Activated CD4-positive, alpha-beta T cell treated with anti-CD3 and anti-CD28 coated beads, Interleukin-2, amount 10 ng/mL, durations not matched to agents 24 days and 14 days (primary cell): ENCODE measurements at regions not wholly inside any gene's neighbourhood (a gene's known extent, or its start where the extent isn't known, plus 50 kb on each side); places are given as distances from the start of the nearest gene placed in this dataset.

Experiments
- DNase-seq: peaks from one replicate; pipeline ENCODE4 v3.0.0; 2022
- H3K27ac Mint-ChIP-seq: one replicate; pipeline ENCODE4 v1.8.0; 2022; ENCODE audit warnings: mild to moderate bottlenecking, mixed read lengths
- H3K27me3 Mint-ChIP-seq: one replicate; pipeline ENCODE4 v1.8.0; 2022; ENCODE audit warnings: mixed read lengths
- H3K36me3 Mint-ChIP-seq: one replicate; pipeline ENCODE4 v1.8.0; 2022; ENCODE audit warnings: low read depth, mild to moderate bottlenecking, mixed read lengths
- H3K4me1 Mint-ChIP-seq: one replicate; pipeline ENCODE4 v1.8.0; 2021; ENCODE audit warnings: mixed read lengths
- H3K4me3 Mint-ChIP-seq: one replicate; pipeline ENCODE4 v1.8.0; 2022; ENCODE audit warnings: mild to moderate bottlenecking, moderate library complexity, mixed read lengths
- H3K9me3 Mint-ChIP-seq: one replicate; pipeline ENCODE4 v1.8.0; 2021; ENCODE audit warnings: mixed read lengths
- intact Hi-C: fragments of 100-400 bp; cut with micrococcal nuclease; formaldehyde crosslinking; loops from one replicate; pipeline ENCODE4 v1.15.1; 2023

- H3K36me3 Mint-ChIP-seq: no peaks in the 10 kb centered on the region
- no peak for DNase-seq
- H3K27ac Mint-ChIP-seq: no peak overlapping the region
- intact Hi-C loops: no loop called here
- H3K4me1 Mint-ChIP-seq: peaks cover 2% of the 10 kb centered on the region
- peaks cover 56% of the 10 kb centered on the region for H3K27me3 Mint-ChIP-seq
- H3K9me3 Mint-ChIP-seq: no peaks in the 10 kb centered on the region
- no peak overlapping the region for H3K4me3 Mint-ChIP-seq
Measured at GRCh38 chr20:58131551-58132142, 96.8 kb downstream of the ANKRD60 start.

- peaks cover 59% of the 10 kb centered on the region for H3K27me3 Mint-ChIP-seq
- peaks cover 2% of the 10 kb centered on the region for H3K4me1 Mint-ChIP-seq
- no peak overlapping the region for H3K4me3 Mint-ChIP-seq
- H3K9me3 Mint-ChIP-seq: no peaks in the 10 kb centered on the region
- intact Hi-C loops: no loop called here
- no peak overlapping the region for H3K27ac Mint-ChIP-seq
- DNase-seq: no peak
- H3K36me3 Mint-ChIP-seq: no peaks in the 10 kb centered on the region
Measured at GRCh38 chr20:58131151-58131550, 97.3 kb downstream of the ANKRD60 start.

GRCh38 chr20:58130581-58130980 lies 97.9 kb downstream of the ANKRD60 start:
- intact Hi-C loops: no loop called here
- peaks cover 54% of the 10 kb centered on the region for H3K27me3 Mint-ChIP-seq
- no peak for DNase-seq
- no peaks in the 10 kb centered on the region for H3K9me3 Mint-ChIP-seq
- no peak overlapping the region for H3K27ac Mint-ChIP-seq
- peaks cover 2% of the 10 kb centered on the region for H3K4me1 Mint-ChIP-seq
- no peaks in the 10 kb centered on the region for H3K36me3 Mint-ChIP-seq
- no peak overlapping the region for H3K4me3 Mint-ChIP-seq

- no peaks in the 10 kb centered on the region for H3K9me3 Mint-ChIP-seq
- no peaks in the 10 kb centered on the region for H3K36me3 Mint-ChIP-seq
- no peak overlapping the region for H3K4me3 Mint-ChIP-seq
- no peak overlapping the region for H3K27ac Mint-ChIP-seq
- H3K4me1 Mint-ChIP-seq: peaks cover 2% of the 10 kb centered on the region
- intact Hi-C loops: no loop called here
- no peak for DNase-seq
- H3K27me3 Mint-ChIP-seq: peaks cover 52% of the 10 kb centered on the region
Measured at GRCh38 chr20:58130156-58130555, 98.3 kb downstream of the ANKRD60 start.

GRCh38 chr20:58129721-58130151 lies 98.7 kb downstream of the ANKRD60 start:
- intact Hi-C loops: no loop called here
- Mint-ChIP-seq H3K4me3 (no peak overlapping the region), H3K9me3 (peaks cover 4% of the 10 kb centered on the region), H3K27me3 (peaks cover 50% of the 10 kb centered on the region), H3K27ac (no peak overlapping the region), H3K36me3 (no peaks in the 10 kb centered on the region), H3K4me1 (peaks cover 2% of the 10 kb centered on the region)
- DNase-seq: no peak

- H3K4me3 Mint-ChIP-seq: no peak overlapping the region
- H3K27ac Mint-ChIP-seq: no peak overlapping the region
- H3K36me3 Mint-ChIP-seq: no peaks in the 10 kb centered on the region
- intact Hi-C loops: no loop called here
- DNase-seq: no peak
- H3K4me1 Mint-ChIP-seq: peaks cover 2% of the 10 kb centered on the region
- H3K27me3 Mint-ChIP-seq: peaks cover 46% of the 10 kb centered on the region
- H3K9me3 Mint-ChIP-seq: peaks cover 4% of the 10 kb centered on the region
Measured at GRCh38 chr20:58128635-58129625, 99.5 kb downstream of the ANKRD60 start.

- Mint-ChIP-seq H3K9me3 (peaks cover 4% of the 10 kb centered on the region), H3K4me3 (no peak overlapping the region), H3K27ac (no peak overlapping the region), H3K4me1 (peaks cover 2% of the 10 kb centered on the region), H3K27me3 (peaks cover 39% of the 10 kb centered on the region), H3K36me3 (no peaks in the 10 kb centered on the region)
- intact Hi-C loops: no loop called here
- no peak for DNase-seq
Measured at GRCh38 chr20:58127701-58128111, 100.7 kb downstream of the ANKRD60 start.

- intact Hi-C loops: no loop called here
- no peak overlapping the region for H3K27ac Mint-ChIP-seq
- H3K27me3 Mint-ChIP-seq: peaks cover 23% of the 10 kb centered on the region
- no peaks in the 10 kb centered on the region for H3K36me3 Mint-ChIP-seq
- H3K4me1 Mint-ChIP-seq: peaks cover 2% of the 10 kb centered on the region
- H3K4me3 Mint-ChIP-seq: no peak overlapping the region
- no peak for DNase-seq
- peaks cover 4% of the 10 kb centered on the region for H3K9me3 Mint-ChIP-seq
Measured at GRCh38 chr20:58125726-58126125, 102.7 kb downstream of the ANKRD60 start.

- no peak for DNase-seq
Measured at GRCh38 chr20:58117944-58118343, 110.5 kb downstream of the ANKRD60 start.

GRCh38 chr20:58116505-58116904 lies 111.9 kb downstream of the ANKRD60 start:
- no peak overlapping the region for H3K27ac Mint-ChIP-seq
- H3K27me3 Mint-ChIP-seq: peaks cover 7% of the 10 kb centered on the region
- no peak for DNase-seq
- H3K36me3 Mint-ChIP-seq: no peaks in the 10 kb centered on the region
- H3K4me1 Mint-ChIP-seq: no peaks in the 10 kb centered on the region
- H3K4me3 Mint-ChIP-seq: no peak overlapping the region
- H3K9me3 Mint-ChIP-seq: no peaks in the 10 kb centered on the region
- intact Hi-C loops: no loop called here

More at GRCh38 chr20:58117944-58118343, 110.5 kb downstream of the ANKRD60 start:
- H3K36me3 Mint-ChIP-seq: no peaks in the 10 kb centered on the region
- H3K4me1 Mint-ChIP-seq: no peaks in the 10 kb centered on the region
- H3K27me3 Mint-ChIP-seq: peaks cover 5% of the 10 kb centered on the region
- no peak overlapping the region for H3K4me3 Mint-ChIP-seq
- H3K27ac Mint-ChIP-seq: no peak overlapping the region
- H3K9me3 Mint-ChIP-seq: no peaks in the 10 kb centered on the region
- intact Hi-C loops: no loop called here

GRCh38 chr20:58113716-58114115 lies 114.7 kb downstream of the ANKRD60 start:
- no peak for DNase-seq
- H3K9me3 Mint-ChIP-seq: no peaks in the 10 kb centered on the region
- no peak overlapping the region for H3K4me3 Mint-ChIP-seq
- intact Hi-C loops: no loop called here
- no peaks in the 10 kb centered on the region for H3K4me1 Mint-ChIP-seq
- H3K27ac Mint-ChIP-seq: no peak overlapping the region
- H3K27me3 Mint-ChIP-seq: peaks cover 7% of the 10 kb centered on the region
- H3K36me3 Mint-ChIP-seq: no peaks in the 10 kb centered on the region

- H3K9me3 Mint-ChIP-seq: no peaks in the 10 kb centered on the region
Measured at GRCh38 chr20:58112017-58112781, 116.3 kb downstream of the ANKRD60 start.

GRCh38 chr20:58111310-58112016 lies 117.0 kb downstream of the ANKRD60 start:
- H3K9me3 Mint-ChIP-seq: no peaks in the 10 kb centered on the region
- intact Hi-C loops: no loop called here
- H3K4me1 Mint-ChIP-seq: no peaks in the 10 kb centered on the region
- H3K27me3 Mint-ChIP-seq: peaks cover 2% of the 10 kb centered on the region
- no peak for DNase-seq
- H3K4me3 Mint-ChIP-seq: no peak overlapping the region
- no peaks in the 10 kb centered on the region for H3K36me3 Mint-ChIP-seq
- no peak overlapping the region for H3K27ac Mint-ChIP-seq

More at GRCh38 chr20:58112017-58112781, 116.3 kb downstream of the ANKRD60 start:
- H3K4me1 Mint-ChIP-seq: no peaks in the 10 kb centered on the region
- H3K27me3 Mint-ChIP-seq: peaks cover 5% of the 10 kb centered on the region
- H3K27ac Mint-ChIP-seq: no peak overlapping the region
- no peak for DNase-seq
- intact Hi-C loops: no loop called here
- no peaks in the 10 kb centered on the region for H3K36me3 Mint-ChIP-seq
- no peak overlapping the region for H3K4me3 Mint-ChIP-seq
